HG02943 (cell line): ENCODE measurements at regions not wholly inside any gene's neighbourhood (a gene's known extent, or its start where the extent isn't known, plus 50 kb on each side); places are given as distances from the start of the nearest gene placed in this dataset.
A peak's percentile ranks its signal among the peaks of the same experiment; 100 is the strongest.

Source experiments
- ATAC-seq: cut with Tn5 transposase; IDR thresholded peaks from one replicate; pipeline ENCODE4 v1.9.1; 2021; ENCODE audit warnings: mild to moderate bottlenecking, low read depth, moderate library complexity; ENCODE audit not compliant: unreplicated experiment

DNA sequence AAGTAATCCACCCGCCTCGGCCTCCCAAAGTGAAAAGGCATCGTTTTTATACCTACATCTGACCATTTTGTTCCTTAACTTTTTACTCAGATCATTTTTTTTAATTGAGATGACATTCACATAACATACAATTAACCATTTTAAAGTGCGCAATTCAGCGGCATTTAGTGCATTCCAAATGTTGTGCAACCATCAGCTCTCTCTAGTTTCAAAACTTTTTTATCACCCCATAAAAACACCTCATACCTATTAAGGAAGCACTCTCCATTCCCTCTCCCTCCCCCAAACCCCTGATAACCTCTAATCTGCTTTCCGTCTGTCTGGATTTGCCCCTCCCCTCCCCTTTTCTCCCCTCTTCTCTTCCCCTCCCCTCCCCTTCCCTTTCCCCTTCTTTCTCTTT lies 310.1 kb downstream of the UACA start:
- ATAC-seq = no peak

DNA sequence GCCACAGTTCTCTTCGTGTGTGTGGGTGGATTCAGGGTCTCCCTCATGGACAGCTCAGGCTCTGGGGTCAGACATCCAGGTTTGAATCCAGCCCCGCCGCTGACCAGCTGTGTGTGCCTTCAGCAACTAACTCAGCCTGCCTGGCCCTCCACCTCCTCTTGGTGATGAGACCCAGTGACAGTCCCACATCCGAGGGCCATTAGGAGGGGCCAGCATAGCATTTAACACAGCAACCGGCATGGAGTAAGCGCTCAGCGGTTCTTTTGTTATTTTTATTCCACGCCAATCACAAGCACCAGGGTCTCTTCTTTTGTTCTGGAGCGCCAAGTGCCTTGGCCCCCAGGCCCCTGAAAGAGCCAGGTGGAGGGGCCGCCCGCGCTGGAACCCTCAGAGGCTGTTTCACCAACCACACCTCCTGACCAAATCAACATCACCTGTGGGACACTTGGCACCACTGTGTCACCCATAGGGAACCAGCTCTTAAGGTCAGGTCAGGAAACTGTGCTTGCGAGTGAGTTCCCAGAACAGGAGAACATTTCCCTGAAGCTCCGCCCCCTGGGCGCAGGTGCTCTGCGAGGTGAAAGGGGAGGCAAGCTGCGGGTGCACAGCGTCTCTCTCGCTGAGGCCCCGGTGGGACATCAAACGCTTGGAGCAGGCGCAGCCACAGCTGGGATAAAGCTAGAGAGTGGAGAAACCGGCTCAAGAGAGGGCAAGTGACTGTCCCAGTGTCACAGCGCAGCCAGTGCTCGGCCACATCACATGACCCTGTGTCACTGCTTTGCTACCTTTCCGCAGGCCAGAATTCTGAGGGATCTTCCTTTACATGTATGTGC lies 311.3 kb downstream of the UACA start:
- ATAC-seq = no peak

DNA sequence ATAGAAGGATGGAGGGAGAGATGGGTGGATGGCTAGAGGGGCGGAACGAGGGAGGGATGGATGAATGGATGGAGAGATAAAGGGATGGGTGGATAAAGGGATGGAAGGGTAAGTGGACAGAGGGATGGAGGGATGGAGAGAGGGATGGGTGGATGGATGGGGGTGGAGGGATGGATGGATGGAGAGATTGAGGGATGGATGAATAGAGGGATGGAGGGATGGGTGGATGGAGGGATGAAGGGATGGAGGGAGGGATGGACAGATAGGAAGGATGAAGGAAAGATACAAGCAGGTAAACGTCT lies 313.3 kb downstream of the UACA start:
- no peak for ATAC-seq

DNA sequence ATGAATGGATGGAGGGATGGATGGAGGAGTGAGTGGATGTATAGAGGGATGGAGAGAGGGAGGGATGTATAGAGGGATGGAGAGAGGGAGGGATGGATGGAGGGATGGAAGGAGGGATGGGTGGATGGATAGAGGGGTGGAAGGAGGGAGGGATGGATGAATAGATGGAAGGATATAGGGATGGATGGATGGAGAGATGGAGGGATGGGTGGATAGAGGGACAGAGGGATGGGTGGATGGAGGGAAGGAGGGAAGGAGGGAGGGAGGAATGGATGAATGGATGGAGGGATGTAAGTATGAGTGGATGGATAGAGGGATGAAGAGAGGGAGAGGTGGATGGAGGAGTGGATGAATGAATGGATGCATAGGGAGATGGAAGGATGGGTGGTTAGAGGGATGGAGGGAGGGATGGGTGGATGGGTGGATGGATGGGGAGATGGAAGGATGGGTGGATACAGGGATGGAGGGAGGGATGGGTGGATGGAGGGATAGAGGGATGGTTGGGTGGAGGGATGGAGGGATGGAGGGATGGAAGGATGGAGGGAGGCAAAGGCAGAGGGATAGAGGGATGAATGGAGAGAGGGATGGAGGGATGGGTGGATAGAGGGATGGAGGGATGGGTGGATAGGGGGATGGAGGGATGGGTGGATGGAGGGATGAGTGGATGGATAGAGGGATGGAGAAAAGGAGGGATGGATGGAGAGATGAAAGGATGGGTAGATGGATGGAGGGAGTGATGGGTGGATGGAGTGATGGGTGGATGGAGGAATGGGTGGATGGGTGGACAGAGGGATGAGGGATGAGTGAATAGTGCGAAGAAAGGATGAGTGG lies 313.8 kb downstream of the UACA start:
- ATAC-seq = no peak

DNA sequence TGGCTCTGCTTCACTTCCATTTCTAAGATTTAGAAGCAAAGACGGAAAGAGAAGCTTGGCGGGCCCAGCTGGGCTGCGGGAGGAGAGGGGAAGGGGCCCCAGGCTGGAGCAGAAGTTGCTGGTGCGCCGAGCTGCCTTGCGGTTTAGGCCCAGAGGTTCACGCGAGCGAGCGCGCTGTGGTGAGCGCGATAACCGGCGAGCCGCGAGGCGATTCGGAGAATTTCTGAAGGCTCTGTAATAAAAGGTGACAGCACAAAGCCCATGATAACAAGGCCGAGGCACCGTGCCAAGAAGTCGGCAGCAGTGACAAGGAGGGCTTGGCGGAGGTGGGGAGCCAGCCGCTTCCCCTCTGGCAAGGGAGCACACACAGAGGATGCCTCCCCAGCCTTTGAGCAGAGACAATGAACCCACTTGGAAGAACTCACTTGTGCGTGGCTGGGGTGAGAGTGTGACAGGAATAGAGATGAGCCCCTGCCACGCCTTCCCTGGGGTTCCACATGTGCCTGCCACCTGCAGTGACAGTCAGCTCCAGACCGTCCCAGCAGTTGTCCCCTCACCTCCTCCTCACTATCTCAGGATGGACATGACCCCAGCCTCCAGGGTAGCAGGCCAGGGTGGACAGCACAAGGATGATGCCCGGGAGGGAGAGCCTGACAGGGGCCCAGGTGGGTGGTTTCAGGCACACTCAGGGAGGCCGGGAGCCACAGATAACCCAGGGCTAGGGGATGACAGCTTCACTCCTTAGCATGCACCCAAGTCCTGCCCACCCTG lies 315.2 kb downstream of the UACA start:
- no peak for ATAC-seq

DNA sequence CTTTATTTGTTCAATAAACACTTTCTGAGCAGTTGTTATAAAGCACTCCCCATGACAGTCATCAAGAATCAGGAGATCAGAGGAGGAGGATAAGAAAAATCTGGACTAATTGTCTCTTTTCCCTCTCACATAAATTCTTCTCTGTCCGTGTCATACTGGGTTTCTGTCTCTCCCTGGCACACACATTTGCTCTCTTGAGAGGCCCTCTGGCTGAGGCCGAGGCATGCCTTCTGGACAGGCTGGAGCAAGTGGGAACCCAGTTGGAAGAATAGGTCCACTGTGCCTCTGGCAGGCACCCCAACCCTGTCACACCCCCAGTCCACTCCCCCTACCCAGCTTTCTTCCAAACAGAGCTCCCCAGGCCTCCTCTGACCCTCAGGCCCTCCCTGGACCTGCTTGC lies 315.8 kb downstream of the UACA start:
- no peak for ATAC-seq

DNA sequence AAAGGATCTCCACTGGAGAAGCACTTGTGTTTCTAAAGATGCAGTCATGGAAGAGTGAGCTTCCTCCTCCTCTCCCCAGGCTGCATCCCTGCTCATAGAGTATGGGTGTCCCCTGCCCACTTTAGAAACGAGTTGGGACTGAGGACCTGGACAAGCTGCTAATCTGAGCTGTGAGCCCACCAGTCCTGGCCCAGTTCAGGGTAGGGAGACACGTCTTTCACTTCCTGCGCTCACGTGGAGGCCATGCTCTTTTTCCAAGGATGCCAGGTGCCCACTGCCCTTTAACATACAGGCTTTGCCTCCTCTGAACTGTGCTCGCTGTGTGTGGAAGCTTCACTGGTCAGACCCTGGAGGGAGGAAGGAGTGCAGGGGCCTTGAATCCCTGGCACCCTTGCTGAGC lies 316.3 kb downstream of the UACA start:
- no peak for ATAC-seq

DNA sequence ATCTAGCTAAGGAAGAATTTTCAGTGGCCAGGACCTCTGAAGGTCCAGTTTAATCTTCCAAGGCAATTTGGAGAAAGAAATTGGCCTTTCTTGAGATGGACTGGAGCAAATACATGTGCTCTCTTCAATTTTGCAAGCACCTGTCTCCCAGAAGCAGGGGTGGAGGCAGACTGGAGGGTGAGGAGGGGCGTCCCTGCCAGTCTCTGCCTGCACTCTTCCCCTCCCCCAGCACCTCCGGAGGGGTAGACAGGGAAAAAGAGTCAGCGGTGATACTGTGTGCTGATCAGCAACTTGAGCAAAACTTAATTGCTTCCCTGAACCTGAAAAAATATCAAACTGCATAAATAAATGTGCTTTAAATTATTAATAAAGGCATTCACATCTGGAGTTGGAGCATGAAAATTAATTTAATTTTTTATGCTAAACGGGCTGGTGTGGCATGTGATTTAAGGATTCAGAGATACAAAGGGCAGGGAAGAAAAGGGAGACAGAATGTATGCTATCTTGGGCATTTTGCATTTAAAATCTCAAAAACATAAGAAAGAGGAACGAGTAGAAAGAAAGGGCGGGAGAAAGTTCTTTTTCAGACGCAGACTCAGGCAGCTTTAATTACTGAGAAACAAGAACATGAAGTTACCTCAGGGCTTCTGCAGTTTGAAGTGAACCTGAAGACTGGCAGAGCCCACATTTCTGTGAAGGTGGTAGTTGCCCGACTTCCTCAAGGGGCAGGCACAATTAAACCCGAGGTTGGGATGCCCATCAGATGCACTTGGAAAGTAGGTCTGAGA lies 319.7 kb downstream of the UACA start:
- ATAC-seq = no peak

DNA sequence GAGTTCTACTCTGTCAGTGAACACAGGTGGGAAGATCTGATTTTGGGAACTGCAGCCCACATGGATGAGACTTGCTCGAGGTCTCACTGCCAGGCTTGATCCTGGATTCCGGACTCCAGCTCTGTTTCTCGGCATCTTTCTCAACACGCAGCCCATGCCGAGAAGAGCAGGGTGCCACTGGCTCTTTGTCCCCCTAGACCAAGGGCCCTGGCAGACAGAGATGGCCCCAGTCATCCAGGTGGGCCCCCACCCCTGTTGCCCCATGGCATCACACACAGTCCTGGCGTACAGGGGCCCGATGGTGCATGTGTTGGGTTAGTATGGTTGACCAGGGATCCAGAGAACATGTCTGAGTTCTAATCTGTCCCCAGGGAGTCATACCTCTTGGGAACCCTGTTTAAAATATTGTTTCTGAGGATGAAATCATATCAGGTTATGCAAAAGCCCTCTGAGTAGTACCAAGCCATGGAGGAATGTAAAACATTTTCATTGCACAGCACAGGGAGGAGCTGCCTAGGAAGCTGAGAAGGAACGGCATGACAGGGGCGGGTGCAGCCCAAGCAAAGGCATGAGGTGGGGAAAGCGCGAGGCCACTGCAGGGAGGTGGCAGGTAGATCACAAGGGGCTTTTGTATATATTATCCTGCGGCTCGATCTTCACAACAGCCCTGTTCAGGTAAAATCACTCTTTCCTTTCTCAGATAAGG lies 320.6 kb downstream of the UACA start:
- no peak for ATAC-seq

DNA sequence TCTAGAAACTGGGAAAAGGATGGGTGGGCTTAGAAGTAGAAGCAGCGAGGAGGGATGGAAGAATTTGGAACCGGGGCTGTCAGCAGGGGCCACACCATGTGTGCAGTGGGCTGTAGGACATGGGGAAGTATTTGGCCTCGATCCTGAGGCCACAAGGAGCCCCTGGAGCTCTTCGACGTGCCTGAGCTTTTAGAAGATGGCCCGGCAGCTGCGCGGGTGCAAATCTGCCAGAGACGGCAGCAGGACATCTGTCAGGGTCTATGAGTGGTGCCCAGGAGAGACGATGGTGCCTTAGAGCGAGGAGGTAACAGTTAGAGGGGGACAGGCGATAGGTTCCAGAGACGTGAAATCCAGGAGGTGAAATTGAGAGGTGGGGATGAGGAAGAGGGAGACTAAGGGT lies 321.1 kb downstream of the UACA start:
- ATAC-seq = no peak

DNA sequence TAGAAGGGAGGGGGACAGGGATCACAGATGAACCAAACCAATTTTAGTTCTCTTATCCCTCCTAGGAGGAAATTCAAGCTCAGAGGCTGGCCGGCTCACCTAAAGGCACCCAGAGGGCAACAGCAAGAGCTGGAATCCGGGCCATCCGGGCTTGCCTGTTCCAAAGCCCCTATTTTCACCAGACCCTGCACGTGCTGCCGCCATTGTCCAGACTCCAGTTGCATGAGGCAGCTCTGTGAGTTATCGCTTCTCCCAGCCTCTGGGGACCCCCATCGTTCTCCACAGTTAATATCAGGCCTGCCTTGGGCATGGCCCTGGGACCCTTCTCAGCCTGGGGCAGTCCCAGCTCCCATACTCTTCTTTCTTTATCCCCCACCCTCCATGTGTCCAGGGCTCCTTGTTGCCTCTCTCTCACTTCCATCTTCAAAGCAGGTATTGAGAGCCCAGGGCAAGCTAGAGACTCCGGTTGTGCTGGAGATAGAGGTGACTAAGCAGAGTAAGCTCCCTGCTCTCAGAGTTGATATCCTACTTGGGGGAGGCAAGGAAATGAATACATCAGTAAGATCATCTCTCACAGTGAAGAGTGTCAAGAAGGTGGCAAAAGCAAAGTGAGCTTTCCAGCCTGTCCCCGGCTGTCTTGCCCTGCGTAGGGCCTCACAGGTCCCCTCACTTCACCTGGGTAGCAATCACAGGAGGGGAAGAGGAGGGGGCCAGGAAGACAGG lies 322.8 kb downstream of the UACA start:
- ATAC-seq = no peak

DNA sequence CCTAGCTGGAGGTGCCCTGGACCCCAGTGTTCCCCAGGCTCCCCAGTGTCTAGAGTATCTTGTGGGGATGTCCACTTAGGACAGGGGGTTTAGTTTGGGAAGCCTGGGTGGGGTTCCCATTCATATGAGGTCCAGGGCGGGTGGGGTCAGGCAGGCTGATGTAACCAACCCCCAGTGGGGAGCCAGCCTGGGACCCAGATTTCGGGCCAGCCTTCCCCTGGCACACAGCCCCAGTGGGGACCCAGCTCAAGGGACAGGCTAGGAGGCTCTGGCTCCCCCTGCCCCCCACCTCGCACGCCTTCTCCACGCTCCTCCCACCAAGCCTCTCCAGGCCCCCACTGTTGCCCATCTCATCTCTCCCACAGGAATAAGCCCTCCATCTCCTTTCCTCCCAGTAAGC lies 323.5 kb downstream of the UACA start:
- no peak for ATAC-seq

DNA sequence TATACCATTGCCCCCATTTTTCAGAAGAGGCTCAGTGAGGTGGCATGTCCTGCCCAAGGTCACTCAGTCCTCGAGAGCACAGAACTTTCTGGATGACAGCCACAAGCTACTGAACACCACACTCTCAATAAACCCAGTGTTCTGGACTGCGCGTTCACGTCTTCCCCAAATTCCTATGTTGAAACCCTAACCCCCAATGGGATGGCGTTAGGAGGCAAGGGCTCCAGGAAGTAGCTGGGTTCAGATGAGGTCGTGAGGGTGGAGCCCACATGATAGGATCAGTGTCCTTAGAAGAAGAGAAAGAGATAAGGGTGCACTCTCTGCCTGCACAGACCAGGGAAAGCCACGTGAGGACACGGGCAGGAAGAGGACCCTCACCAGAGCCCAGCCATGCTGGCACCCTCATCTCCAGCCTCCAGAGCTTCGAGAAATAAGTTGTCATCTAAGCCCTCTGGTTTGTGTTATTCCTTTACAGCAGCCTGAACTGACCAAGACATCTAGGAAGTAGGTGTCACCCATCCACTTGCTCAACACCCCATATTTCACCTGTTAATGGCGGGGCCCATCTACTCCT lies 324.0 kb downstream of the UACA start:
- ATAC-seq = no peak

DNA sequence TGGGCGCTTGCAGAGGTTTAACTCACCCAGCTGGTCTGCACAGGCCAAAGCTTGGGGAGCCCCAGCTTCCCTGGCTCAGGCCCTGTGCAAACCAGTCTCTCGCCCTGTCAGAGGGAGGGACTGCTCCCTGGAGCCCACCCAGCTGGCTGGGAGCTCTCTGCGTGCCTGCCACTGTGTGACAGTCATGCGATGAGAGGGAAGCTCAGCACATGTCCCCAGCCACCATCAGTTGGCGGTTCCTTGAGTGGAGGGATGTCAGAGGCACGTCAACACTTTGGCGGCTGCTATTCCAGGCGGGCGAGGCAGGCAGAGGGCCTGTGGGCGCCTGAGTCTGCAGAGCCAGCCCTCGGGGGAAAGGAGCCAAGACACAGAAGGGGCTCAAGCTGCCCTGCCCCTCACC lies 324.6 kb downstream of the UACA start:
- ATAC-seq = no peak

DNA sequence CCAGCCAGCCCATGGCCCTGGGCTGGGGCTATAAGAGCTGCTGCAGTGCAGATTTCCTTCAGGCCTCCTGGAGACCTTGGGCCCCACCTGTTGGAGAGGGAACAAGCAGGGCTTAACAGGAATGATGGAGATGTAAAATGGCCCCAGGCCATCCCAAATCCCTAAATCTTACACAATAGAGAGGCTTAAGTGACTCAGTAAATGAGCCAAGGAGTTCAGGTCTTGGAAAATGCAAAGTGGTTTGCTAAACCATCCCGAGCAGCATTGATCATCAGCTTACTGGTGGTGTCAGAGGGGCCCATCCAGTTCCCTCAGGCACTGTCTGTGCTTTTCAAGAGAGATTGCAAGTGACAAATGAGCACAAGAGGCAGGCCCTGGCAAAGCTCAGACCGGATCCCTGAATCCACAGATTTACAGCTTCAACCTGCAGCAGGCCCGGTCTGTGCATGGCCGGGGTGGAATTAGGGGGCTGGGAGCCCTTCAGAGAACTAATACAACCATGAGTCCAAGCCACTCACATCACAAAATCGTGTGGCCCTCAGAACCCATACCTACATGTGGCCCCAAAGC lies 325.4 kb downstream of the UACA start:
- no peak for ATAC-seq

DNA sequence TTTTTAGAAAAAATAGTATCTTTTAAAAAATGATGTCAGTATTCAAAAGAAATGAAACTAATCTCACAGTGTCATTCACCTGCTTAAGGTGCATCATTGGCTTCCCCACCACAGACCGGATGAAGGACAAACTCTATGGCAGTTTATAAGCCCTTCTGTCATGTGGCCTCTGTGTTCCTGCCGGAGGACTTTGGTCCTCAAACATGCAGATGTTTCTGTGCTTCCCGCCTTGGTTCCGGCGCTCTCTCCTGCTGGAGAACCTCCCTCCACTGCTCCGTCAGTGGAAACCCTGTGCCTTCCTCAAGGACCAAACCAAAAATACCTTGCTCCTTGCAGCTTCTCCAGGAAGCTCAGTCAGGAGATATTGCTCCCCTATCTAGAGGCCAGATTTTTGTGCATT lies 326.3 kb downstream of the UACA start:
- no peak for ATAC-seq

DNA sequence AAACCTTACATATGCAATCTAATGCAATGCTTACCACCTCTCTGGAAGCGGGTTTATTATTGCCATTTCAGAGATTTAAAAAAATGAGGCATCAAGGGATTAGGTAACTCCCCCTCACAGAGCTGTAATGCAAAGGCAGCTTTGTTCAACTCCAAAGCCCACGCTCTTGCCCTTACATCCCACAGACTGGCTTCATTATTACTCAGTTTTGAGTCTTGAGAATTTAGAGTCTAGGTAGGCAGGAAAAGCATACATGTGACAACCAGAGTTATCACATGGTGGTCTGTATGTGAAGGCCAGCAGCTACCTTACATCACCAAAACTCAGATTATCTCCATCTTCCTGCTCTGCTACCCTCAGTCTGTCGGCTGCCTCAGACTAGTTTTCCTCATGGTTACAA lies 326.9 kb downstream of the UACA start:
- no peak for ATAC-seq

DNA sequence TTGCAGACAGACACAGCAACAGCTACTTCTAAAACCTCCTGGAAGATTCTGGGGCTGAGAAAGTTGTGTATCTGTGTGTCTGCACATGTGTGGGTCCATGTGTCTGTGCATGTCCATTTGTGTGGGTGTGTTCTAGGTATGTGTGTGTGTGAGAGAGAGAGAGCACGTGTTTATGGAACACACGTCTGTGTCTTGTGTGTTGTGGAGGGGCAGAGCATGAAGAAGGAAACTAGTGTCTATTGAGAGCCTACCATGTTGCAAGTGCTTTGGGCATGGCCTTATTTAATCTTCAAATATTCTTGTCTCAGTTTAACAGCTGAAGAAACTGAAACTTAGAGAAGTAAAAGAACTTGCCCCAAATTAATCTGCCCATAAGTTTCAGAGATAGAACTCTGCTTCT lies 327.5 kb downstream of the UACA start:
- no peak for ATAC-seq

DNA sequence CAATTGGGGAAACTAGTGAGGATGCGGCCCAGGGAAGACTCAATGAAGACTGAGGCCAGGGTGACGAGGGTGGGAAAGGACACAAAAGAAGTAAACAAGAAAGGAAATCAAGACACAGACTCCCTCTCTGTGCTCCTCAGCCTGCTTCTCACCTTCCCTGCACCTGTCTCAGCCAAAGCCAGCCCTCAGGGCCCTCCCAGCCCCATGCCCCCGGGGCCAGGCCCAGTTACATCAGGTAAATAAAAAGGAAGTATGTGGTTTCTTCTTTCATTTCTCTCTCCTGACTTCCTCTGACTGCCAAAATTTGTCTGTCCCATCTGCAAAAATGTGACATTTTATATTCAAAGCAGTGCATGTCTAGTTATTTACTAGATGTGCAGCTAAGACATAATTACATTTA lies 328.0 kb downstream of the UACA start:
- ATAC-seq = peak; percentile 56
